WTC11 (cell line): ENCODE measurements at regions not wholly inside any gene's neighbourhood (a gene's known extent, or its start where the extent isn't known, plus 50 kb on each side); places are given as distances from the start of the nearest gene placed in this dataset.

Experiments used
- ATAC-seq: fragments of 200-7000 bp; cut with Tn5 transposase; 2 replicates; pipeline ENCODE4 v1.10.0; 2021; ENCODE audit warnings: mild to moderate bottlenecking, moderate library complexity
- CTCF ChIA-PET: fragments of 300-600 bp; sonication (Branson Sonifier 250); formaldehyde crosslinking; loops from one replicate; lab custom pipeline; 2021; ENCODE audit warnings: antibody characterized with exemption; lab: Charles Lee
- POLR2A ChIA-PET: fragments of 350-600 bp; sonication (Branson Sonifier 250); formaldehyde crosslinking; loops from one replicate; lab custom pipeline; 2021; ENCODE audit warnings: antibody characterized with exemption; lab: Charles Lee
- DNase-seq: peaks from one replicate; pipeline ENCODE4 v3.0.0; 2021; ENCODE audit warnings: low spot score
- H3K27ac Mint-ChIP-seq: 2 replicates; pipeline ENCODE4 v1.8.0; 2021; ENCODE audit warnings: mixed read lengths
- H3K27me3 Mint-ChIP-seq: 2 replicates; pipeline ENCODE4 v1.8.0; 2021; ENCODE audit warnings: low read depth, mild to moderate bottlenecking, moderate library complexity, mixed read lengths
- H3K36me3 Mint-ChIP-seq: 2 replicates; pipeline ENCODE4 v1.8.0; 2021; ENCODE audit warnings: mixed read lengths
- H3K4me1 Mint-ChIP-seq: 2 replicates; pipeline ENCODE4 v1.8.0; 2022; ENCODE audit warnings: mixed read lengths
- H3K4me3 Mint-ChIP-seq: 2 replicates; pipeline ENCODE4 v1.8.0; 2021; ENCODE audit warnings: mild to moderate bottlenecking, moderate library complexity, mixed read lengths
- H3K9me3 Mint-ChIP-seq: 2 replicates; pipeline ENCODE4 v1.8.0; 2021; ENCODE audit warnings: mixed read lengths
- ARID4B ChIP-seq: sonication (generic); formaldehyde crosslinking; IDR thresholded peaks from 2 replicates; pipeline ENCODE4 v1.8.0; 2023; ENCODE audit warnings: missing genetic modification reagents, mild to moderate bottlenecking, borderline replicate concordance
- CDX4 ChIP-seq: fragments of 250-450 bp; sonication (Bioruptor Pico); IDR thresholded peaks from 2 replicates; pipeline ENCODE4 v1.9.0; 2021; ENCODE audit warnings: moderate library complexity, mild to moderate bottlenecking, inconsistent platforms, borderline replicate concordance
- CREB1 ChIP-seq: sonication (generic); formaldehyde crosslinking; IDR thresholded peaks from 2 replicates; pipeline ENCODE4 v1.8.0; 2023; ENCODE audit warnings: mild to moderate bottlenecking, missing genetic modification reagents
- ELF4 ChIP-seq: sonication (generic); formaldehyde crosslinking; IDR thresholded peaks from 2 replicates; pipeline ENCODE4 v1.8.1; 2022; ENCODE audit warnings: low read depth, mild to moderate bottlenecking, moderate library complexity, missing genetic modification reagents
- ERG ChIP-seq: fragments of 250-450 bp; sonication (Bioruptor Pico); IDR thresholded peaks from 2 replicates; pipeline ENCODE4 v1.8.0; 2021; ENCODE audit warnings: mild to moderate bottlenecking
- FOXK1 ChIP-seq: sonication (generic); formaldehyde crosslinking; IDR thresholded peaks from 2 replicates; pipeline ENCODE4 v1.8.0; 2022; ENCODE audit warnings: mild to moderate bottlenecking, moderate library complexity, missing genetic modification reagents
- GRHL2 ChIP-seq: fragments of 250-450 bp; sonication (Bioruptor Pico); IDR thresholded peaks from 2 replicates; pipeline ENCODE4 v1.8.0; 2022; ENCODE audit warnings: mild to moderate bottlenecking, moderate library complexity; ENCODE audit not compliant: insufficient replicate concordance, severe bottlenecking
- IRF2 ChIP-seq: sonication (generic); formaldehyde crosslinking; IDR thresholded peaks from 2 replicates; pipeline ENCODE4 v1.8.0; 2022; ENCODE audit warnings: low read depth, missing genetic modification reagents, borderline replicate concordance
- MXD4 ChIP-seq: fragments of 250-450 bp; sonication (Bioruptor Pico); IDR thresholded peaks from 2 replicates; pipeline ENCODE4 v1.8.0; 2021; ENCODE audit warnings: mild to moderate bottlenecking, moderate library complexity, borderline replicate concordance
- NFATC4 ChIP-seq: fragments of 250-450 bp; sonication (Bioruptor Pico); IDR thresholded peaks from 2 replicates; pipeline ENCODE4 v1.9.0; 2021; ENCODE audit warnings: mild to moderate bottlenecking
- NR3C1 ChIP-seq: sonication (generic); formaldehyde crosslinking; conservative IDR thresholded peaks from 2 replicates; pipeline ENCODE4 v1.8.1; 2023; ENCODE audit warnings: low read depth, mild to moderate bottlenecking, missing genetic modification reagents
- SMAD4 ChIP-seq: sonication (generic); formaldehyde crosslinking; IDR thresholded peaks from 2 replicates; pipeline ENCODE4 v1.8.0; 2022; ENCODE audit warnings: mild to moderate bottlenecking, missing genetic modification reagents
- SOX15 ChIP-seq: fragments of 250-450 bp; sonication (Bioruptor Pico); IDR thresholded peaks from 2 replicates; pipeline ENCODE4 v1.9.0; 2021; ENCODE audit warnings: mild to moderate bottlenecking
- SP1 ChIP-seq: sonication (generic); formaldehyde crosslinking; conservative IDR thresholded peaks from 2 replicates; pipeline ENCODE4 v1.8.1; 2022; ENCODE audit warnings: missing genetic modification reagents
- STAT6 ChIP-seq: sonication (generic); formaldehyde crosslinking; conservative IDR thresholded peaks from 2 replicates; pipeline ENCODE4 v1.8.1; 2023; ENCODE audit warnings: mild to moderate bottlenecking, low read depth, missing genetic modification reagents, moderate library complexity
- TCF7 ChIP-seq: sonication (generic); formaldehyde crosslinking; IDR thresholded peaks from 2 replicates; pipeline ENCODE4 v1.8.0; 2022; ENCODE audit warnings: mild to moderate bottlenecking, low read depth, missing genetic modification reagents, moderate library complexity
- TEAD1 ChIP-seq: sonication (generic); formaldehyde crosslinking; IDR thresholded peaks from 2 replicates; pipeline ENCODE4 v1.8.0; 2022; ENCODE audit warnings: mild to moderate bottlenecking, missing genetic modification reagents
- ZNF121 ChIP-seq: sonication (generic); formaldehyde crosslinking; IDR thresholded peaks from 2 replicates; pipeline ENCODE4 v1.8.0; 2023; ENCODE audit warnings: missing genetic modification reagents
- ZNF416 ChIP-seq: fragments of 250-450 bp; sonication (Bioruptor Pico); IDR thresholded peaks from 2 replicates; pipeline ENCODE4 v1.9.0; 2021; ENCODE audit warnings: mild to moderate bottlenecking, inconsistent platforms
- ZNF423 ChIP-seq: fragments of 250-450 bp; sonication (Bioruptor Pico); IDR thresholded peaks from 2 replicates; pipeline ENCODE4 v2.1.2; 2022; ENCODE audit warnings: mild to moderate bottlenecking, moderate library complexity
- ZNF671 ChIP-seq: fragments of 250-450 bp; sonication (Bioruptor Pico); IDR thresholded peaks from 2 replicates; pipeline ENCODE4 v1.8.0; 2021; ENCODE audit warnings: mild to moderate bottlenecking
- TF ChIP-seq, protein P1 (sequence below): fragments of 250-450 bp; sonication (Bioruptor Pico); IDR thresholded peaks from 2 replicates; pipeline ENCODE4 v1.9.0; 2021; ENCODE audit warnings: mild to moderate bottlenecking
- TF ChIP-seq, protein P2 (sequence below): sonication (generic); formaldehyde crosslinking; IDR thresholded peaks from 2 replicates; pipeline ENCODE4 v1.8.0; 2023; ENCODE audit warnings: missing genetic modification reagents

- TF ChIP-seq ERG (CRISPR knock-in tag) (no peak), SOX15 (CRISPR knock-in tag) (no peak)
Observed at GRCh38 chrY:18958846-18959245, 185.3 kb upstream of the HSFY2 start (continued).

GRCh38 chrY:18951657-18952435, 178.3 kb upstream of the HSFY2 start:
- Mint-ChIP-seq H3K36me3 (peaks cover 30% of the 10 kb centered on the region), H3K9me3 (peaks cover 30% of the 10 kb centered on the region), H3K27ac (no peak overlapping the region), H3K27me3 (no peaks in the 10 kb centered on the region; the same call in 1 of the 2 replicates), H3K4me3 (no peak overlapping the region), H3K4me1 (peaks cover 31% of the 10 kb centered on the region)
- ATAC-seq: no peak
- TF ChIP-seq ARID4B (CRISPR knock-in tag) (no peak), ZNF416 (no peak), ZNF671 (CRISPR knock-in tag) (no peak), TCF7 (no peak), ZNF121 (CRISPR knock-in tag) (no peak), FOXK1 (CRISPR knock-in tag) (no peak), ZNF423 (no peak), SP1 (CRISPR knock-in tag) (no peak), CREB1 (CRISPR knock-in tag) (no peak), TEAD1 (CRISPR knock-in tag) (no peak), GRHL2 (CRISPR knock-in tag) (no peak)
- TF ChIP-seq, protein P1, sequence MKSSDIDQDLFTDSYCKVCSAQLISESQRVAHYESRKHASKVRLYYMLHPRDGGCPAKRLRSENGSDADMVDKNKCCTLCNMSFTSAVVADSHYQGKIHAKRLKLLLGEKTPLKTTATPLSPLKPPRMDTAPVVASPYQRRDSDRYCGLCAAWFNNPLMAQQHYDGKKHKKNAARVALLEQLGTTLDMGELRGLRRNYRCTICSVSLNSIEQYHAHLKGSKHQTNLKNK (CRISPR knock-in tag): no peak
- CTCF ChIA-PET: interaction anchor here (0.6 kb wide), 1 partner anchor 22 kb away, joined by 4 read pairs; no protein-coding TSS in a partner anchor
- POLR2A ChIA-PET: no interaction called here
- DNase-seq: no peak

GRCh38 chrY:18951019-18951418, 177.5 kb upstream of the HSFY2 start:
- peaks cover 30% of the 10 kb centered on the region for H3K9me3 Mint-ChIP-seq
- POLR2A ChIA-PET: no interaction called here
- H3K4me3 Mint-ChIP-seq: no peak overlapping the region
- CTCF ChIA-PET: no interaction called here
- H3K27ac Mint-ChIP-seq: no peak overlapping the region; the same call in 1 of the 2 replicates
- ATAC-seq: no peak
- H3K36me3 Mint-ChIP-seq: peaks cover 33% of the 10 kb centered on the region
- peaks cover 31% of the 10 kb centered on the region for H3K4me1 Mint-ChIP-seq
- no peaks in the 10 kb centered on the region; the same call in 1 of the 2 replicates for H3K27me3 Mint-ChIP-seq
- no peak for DNase-seq
- TF ChIP-seq SMAD4 (CRISPR knock-in tag) (no peak), CDX4 (CRISPR knock-in tag) (no peak), NR3C1 (CRISPR knock-in tag) (no peak), ELF4 (no peak), NFATC4 (CRISPR knock-in tag) (no peak), MXD4 (CRISPR knock-in tag) (no peak), IRF2 (CRISPR knock-in tag) (no peak), STAT6 (CRISPR knock-in tag) (no peak)
- TF ChIP-seq, protein P2, sequence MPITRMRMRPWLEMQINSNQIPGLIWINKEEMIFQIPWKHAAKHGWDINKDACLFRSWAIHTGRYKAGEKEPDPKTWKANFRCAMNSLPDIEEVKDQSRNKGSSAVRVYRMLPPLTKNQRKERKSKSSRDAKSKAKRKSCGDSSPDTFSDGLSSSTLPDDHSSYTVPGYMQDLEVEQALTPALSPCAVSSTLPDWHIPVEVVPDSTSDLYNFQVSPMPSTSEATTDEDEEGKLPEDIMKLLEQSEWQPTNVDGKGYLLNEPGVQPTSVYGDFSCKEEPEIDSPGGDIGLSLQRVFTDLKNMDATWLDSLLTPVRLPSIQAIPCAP (CRISPR knock-in tag): no peak
